ENCODE measurements at regions not wholly inside any gene's neighbourhood (a gene's known extent, or its start where the extent isn't known, plus 50 kb on each side); places are given as distances from the start of the nearest gene placed in this dataset.

DNA sequence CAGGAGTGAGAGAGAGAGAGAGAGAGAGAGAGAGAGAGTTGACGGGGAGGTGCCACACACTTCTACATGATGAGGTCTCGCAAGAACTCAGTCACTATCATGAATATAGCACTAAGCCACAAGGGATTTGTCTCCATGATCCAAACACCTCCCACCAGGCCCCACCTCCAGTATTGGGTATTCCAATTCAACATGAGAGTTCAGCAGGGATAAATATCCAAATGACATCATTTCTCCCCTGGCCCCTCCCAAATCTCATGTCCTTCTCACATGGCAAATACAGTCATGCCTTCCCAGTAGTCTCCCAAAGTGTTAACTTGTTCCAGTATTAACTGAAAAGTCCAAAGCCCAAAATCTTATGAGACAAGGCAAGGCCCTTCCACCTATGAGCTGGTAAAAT is 330.7 kb downstream of the CDH26 start:
- DNase-seq: no peak

DNA sequence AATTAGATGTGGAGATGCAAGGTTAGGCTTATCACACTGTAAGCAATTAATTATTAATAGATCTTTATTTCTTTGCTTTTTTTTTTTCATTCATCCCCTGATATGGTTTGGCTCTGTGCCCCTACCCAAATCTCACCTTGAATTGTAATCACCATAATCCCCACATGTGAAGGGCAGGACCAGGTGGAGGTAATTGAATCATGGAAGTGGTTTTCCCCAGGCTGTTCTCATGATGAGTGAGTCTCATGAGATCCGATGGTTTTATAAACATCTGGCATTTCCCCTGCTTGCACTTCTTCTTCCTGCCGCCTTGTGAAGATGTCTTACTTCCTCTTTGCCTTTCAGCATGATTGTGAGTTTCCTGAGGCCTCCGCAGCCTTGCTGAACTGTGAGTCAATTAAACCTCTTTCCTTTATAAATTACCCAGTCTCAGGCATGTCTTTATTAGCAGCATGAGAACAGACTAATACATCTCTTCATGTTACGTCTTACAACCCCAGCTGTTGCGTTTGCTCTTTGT is 333.8 kb downstream of the CDH26 start:
- no peak for DNase-seq

DNA sequence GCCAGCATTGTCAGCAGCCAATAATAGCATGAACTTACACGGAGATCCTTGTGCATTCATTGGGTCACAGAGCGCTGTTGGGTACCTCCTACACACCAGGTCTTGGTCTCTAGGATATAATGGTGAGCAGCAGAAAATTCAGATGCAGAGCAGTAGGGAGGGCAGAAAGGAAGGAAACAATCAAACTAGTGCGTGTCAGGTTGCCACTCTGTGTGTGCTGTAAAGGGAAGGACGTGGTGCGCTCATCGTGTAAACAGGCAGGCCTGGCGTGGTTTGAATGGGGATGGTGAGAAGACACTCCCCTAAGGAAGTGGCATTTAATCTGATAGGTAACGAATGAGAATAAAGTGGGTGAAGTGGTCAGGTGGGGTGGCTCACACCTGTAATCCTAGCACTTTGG is 336.4 kb downstream of the CDH26 start:
- DNase-seq: no peak

DNA sequence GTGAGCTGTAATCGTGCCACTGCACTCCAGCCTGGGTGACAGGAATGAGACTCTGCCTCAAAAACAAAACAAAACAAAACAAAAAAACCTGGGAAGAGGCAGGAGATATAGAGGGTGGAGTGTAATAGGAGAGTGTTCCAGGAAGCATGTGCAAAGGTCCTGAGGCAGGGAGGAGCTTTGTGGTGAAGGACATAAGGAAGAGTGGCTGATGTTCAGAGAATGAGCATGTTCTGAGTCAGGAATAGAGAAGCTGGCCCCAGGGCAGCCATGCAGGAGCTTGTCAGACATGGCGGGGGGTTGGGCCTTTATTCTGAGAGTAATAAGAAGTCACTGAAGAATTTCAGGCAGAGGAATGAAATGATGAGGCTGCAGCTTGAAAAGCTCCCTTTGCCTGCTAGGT is 337.0 kb downstream of the CDH26 start:
- no peak for DNase-seq

DNA sequence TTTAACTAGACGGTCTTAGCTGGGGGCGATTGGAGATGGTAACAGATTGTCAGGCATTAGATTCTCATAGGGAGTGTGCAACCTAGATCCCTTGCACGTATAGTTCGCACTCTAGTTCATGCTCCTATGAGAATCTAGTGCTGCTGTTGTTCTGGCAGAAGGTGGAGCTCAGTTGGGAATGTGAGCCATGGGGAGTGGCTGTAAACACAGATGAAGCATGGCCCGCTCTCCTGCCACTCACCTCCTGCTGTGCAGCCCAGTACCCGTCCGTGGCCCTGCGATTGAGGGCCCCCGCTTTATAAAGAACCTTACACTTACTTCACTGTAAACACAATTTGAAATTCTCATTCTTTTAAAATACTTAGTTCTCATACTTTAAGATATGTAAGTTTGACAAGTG is 339.4 kb downstream of the CDH26 start:
- DNase-seq: no peak

DNA sequence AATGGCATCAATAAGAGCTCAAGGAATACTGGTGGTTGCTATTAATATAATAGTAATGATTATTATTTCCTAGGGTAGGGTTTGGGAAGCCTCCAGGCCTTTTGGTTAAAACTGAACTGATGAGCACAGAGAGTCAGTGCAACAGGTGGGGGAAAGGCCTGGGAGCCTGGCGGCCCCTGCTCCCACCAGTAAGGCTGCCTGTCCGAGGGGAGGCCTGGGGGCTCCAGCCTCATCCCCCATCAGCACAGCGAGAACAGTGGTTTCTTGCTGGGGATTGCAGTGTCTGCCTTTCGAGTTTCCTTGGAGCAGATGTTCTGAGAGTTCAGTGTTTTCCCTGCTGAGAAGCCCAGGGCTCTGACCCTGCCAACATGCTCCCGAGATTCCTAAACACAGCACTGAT is 340.4 kb downstream of the CDH26 start:
- DNase-seq: no peak

DNA sequence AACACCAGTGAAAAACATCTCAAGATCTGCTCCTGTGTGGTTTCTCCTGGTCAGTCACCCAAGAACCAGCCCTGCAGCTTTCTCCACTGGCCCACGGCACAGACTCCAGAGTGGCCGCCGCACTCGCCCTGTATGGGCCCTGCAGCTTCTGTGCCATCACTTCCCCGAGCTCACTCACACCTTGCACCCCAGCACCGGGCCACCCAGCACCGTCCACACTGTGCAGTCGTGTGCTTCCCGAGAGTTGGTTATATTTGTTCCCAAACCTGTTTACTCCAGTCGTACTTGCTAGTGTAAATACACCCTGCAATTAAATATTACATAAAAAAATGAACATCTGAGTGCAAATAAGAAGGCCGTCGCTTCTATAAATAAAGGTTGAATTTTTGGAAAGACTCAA is 341.7 kb downstream of the CDH26 start:
- DNase-seq: no peak

DNA sequence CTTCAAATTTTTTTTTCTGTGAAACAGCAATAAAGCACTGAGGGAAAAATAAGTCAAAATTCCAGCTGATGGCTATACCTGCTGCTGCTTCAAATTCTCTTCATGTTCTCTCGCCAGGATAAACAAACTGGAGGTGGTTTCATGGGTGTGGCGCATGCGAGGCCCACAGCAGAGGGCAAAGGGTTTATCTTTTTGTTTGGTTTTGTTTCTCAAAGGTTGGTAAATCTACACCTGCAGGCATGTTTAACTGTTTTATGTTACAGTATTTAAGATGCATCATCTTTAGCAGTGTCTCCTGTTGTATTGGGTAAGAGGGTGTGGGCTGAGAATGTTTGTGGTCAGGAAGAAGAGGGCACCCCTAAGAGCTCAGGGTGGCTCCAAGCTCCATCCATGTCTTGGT is 342.2 kb downstream of the CDH26 start:
- DNase-seq: no peak

DNA sequence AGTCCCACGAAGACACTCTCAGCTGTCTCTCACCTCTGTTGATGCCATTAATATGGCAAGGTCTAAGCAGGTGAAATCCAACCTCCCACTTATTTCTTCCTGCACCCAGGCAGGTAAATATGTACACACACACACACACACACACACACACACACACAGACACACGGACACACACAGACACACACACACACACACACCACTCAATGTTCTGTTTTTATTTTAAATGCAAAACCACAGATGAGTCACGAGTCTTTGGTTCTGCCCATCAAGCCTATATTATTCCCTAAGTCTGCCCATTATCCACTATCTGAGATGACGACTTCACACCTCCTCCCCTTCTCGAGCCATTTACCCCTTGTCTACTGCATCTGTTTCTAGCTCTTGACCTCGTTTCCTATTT is 344.7 kb downstream of the CDH26 start:
- no peak for DNase-seq

DNA sequence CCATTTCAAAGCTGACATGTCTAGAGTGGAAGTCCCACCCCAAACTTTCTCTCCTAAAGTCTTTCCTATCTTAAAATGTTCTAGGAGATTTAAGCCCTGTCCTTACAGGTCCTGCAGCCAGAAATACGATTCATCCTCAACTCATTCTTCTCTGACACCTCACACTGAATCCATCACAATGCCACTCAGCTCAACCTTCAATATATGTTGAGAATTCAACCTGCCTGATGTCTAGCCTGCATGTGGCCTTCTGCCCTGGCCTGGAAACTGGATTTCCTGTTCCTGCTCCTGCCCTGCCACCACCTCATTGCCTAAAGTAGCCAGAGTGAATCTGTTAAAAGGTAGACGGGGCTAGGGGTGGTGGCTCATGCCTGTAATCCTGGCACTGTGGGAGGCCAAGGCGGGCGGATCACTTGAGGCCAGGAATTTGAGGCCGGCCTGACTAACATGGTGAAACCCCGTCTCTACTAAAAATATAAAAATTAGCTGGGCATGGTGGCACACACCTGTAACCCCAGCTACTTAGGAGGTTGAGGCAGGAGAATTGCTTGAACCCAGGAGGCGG is 345.9 kb downstream of the CDH26 start:
- DNase-seq: no peak

DNA sequence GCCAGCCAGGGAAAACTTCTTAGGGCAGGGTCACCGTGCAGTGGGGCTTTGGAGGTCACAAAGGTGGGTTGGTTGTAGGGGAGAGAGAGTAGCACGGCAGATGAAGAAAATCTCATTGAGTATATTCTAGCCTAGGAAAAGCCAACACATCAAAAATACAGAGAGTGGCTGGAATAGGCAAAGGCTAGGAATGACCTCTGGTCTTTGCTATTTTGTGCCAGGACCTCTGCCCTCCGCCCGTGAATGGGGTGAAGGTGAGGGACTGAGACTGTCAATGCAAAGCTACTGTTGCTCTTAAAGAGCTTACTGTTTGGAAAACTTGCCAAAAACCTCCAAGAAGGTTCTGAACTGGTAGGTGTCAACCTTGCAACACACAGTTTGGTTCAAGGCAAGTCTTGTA is 346.7 kb downstream of the CDH26 start:
- DNase-seq: no peak

DNA sequence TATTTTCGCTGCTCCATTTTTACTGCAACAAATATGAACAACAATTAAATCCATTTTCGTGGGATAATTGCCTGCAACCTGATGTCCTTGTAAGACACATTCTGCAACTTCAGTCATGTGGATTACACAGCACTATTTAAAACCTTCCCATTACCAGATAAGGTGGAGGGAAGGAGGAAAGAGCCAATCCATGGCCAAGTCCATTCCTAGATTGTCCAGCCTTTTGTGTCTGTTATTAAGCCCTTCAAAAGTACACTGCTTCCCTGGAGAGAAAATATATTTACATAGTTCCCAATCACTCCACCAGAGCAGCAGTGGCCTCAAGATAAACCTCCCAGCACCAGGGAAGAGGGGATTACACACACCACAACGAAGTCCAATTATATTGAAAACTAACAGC is 347.9 kb downstream of the CDH26 start:
- no peak for DNase-seq

DNA sequence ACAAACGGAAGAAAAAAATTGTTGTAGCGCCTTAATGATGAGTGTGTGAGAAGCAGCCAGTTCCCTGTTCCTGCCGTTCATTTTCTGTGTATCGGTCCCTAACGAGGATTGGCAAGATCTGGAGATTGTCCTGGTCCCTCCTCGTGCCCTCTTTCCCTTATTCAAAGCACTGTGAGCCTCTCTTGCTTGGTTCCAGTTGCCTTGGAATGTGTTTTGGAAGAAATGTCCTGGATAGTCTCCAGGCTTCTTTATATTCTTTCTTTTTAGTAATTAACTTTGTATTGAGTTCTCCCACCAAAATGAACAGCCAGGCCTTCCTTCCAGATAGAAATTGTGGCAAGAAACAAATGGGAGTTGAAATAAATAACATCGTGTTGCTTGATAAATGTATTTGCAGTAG is 348.3 kb downstream of the CDH26 start:
- no peak for DNase-seq

DNA sequence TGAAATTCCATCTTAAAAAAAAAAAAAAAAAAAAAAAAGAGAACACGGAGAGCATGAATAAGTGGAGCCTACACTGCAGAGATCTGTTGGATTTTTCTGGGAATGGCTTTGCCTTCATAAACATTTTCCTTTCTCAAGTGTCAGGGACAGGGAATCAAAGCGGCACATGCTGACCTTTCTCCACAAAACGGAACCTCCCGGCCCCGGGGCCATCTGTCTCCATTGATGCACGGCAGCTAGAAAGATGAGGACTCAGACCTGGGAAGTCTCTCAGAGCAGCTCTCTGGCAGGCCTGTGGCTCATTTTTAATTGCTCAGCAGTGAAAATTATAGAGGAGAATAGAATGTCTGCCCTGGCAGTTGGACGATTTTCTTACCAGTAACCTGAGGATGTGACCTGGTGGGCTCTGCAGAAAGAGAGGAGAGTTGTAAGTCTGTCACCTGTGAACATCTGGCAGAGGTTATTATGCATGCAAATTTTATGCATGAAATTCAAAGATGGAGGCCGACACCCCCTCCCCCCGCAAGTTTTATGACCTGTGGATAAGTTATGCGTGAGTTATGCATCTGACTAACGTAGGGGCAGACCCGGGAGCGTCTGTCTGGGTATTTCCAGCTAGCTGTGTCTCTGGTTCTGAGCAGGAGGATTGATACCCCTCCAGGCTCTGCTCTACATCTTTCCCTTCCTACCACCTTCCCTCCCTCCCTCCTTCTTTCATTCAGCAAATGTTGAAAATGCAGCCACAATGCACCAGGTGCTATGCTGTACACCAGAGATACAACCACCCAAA is 352.5 kb downstream of the CDH26 start:
- DNase-seq: no peak

DNA sequence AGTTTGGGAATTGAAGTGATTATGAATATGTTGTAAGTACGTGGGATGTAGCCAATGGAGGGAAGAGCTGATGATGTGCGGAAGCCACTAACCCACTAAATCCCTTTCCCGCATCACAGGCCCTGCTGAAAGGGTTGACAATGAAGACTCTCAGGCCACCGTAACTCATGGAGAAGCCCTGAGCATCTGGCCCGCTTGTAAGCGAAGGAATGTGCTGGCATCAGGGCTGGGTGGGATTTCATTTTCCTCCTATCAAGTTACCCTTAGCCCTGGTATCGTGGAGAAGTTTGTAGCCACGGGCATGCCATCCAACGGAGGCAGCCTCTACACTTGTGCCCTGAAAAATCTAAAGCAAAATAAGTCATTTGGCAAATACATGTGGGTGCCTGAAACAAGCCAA is 355.0 kb downstream of the CDH26 start:
- no peak for DNase-seq

DNA sequence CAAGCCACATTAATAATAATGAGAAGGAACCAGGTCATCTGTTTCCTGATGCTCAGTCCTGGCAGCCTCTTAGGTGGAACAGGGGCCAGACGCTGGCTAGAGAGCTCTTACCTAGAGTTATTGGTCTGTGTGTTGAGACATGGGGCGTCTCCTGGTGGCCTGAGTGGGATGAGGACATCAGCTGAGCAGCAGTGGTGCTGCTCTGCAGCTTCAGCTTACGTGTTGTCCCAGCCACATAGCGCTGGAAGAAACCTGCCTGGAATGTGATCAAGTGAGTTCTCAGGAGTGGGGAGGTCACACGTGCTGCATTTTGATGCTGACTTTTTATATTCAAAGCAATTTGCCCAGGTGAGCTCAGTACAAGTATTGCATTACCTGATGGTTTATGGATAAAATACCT is 355.4 kb downstream of the CDH26 start:
- no peak for DNase-seq

DNA sequence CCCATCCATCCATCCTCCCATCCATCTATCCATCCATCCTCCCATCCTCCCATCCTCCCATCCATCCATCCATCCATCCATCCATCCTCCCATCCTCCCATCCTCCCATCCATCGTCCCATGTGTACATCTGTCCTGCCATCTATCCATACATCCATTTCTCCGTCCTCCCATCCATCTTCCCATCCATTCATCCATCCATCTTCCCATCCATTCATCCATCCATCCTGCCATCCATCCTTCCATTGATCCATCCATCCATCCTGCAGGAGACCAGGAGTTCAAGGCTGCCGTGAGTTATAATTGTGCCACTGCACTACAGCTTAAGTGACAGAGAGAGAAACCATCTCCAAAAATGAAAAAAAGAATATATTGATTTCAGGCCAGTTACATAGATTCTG is 356.5 kb downstream of the CDH26 start:
- no peak for DNase-seq

DNA sequence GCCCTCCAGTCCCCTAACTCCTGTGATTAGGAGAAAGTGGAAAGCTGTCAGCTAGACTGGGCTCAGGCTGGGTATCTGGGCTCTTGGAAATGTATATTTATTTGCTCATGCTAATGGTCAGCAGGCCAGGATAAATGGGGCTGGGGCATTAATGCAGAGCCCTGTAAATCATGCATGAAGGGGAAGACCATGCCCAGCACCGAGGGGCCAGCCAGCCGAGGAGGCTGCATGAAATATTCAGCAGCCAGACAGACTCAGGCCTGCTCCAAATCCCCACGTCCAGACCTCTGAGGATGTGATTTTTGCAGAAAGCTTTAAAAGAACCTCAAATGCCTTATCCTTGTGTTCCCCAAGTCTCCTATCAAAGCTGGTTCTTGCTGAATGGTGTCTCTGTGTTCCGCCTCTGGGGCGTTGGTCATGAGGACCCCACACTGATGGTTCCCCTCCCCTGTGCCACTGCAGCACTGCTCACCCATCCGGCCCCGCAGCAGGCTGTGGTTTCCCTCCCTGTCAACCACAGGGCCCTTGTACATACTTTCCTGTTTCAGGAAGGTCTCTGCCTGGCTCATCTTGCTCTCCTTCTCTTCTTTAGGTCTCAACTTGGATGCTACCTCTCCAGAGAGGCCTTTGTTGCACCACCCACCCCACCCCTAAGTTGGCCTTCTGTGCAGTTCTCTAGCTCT is 358.4 kb downstream of the CDH26 start:
- DNase-seq: no peak

DNA sequence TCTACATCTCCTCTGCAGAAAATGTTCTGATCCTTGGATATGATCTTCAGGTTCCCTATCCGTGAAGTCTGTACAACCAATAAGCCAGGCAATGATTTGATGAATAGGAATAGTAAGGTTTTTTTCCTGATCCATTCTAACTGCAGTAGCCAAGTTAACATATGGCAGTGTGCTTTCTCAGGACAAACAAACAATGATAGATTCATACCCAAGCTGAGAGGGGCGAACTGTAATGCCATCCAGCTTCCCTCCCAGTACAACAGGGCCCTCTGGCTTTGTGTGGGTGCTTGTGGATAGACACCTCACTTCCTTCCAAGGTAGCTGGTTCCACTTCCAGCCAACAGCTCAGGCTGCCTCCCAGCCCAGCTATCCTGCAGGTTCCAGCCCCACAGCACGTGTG is 359.2 kb downstream of the CDH26 start:
- no peak for DNase-seq

DNA sequence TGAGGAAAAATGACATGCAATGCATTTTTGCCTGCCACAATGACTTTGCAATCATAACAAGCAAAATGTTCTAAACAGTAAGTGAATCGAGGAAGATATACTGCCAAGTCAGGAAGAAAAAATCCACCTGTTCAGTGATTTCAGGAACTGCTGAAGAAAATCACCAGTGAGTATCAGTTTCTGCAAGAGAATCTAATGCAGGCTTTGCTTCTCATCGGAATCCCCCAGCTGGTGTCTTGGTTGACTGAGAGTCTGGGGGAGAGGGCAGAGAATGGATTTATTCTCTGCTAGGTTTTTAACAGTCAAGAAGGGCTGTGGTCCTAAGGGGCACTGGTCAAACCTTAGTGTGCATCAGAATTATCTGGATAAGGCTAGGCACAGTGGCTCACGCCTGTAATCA is 363.4 kb downstream of the CDH26 start:
- DNase-seq: no peak

DNA sequence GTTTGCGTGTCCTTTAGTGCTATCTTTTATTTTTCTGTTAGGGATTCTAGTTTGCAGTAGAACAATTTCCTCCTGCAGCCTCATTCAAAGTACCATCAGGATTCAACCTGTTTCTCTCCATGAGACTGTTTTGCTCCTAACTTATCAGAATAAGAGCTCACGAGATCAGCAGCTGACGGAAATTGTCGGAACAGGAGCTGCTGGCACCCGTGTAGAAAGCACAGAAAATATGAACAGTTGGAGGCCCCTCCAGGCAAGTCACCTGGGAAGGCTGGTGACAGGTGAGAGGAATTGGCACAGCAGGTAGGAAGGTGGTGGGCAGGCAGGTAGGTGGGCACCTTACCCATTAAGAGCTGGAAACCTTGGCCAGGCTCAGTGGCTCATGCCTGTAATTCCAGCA is 368.6 kb downstream of the CDH26 start:
- DNase-seq: no peak

DNA sequence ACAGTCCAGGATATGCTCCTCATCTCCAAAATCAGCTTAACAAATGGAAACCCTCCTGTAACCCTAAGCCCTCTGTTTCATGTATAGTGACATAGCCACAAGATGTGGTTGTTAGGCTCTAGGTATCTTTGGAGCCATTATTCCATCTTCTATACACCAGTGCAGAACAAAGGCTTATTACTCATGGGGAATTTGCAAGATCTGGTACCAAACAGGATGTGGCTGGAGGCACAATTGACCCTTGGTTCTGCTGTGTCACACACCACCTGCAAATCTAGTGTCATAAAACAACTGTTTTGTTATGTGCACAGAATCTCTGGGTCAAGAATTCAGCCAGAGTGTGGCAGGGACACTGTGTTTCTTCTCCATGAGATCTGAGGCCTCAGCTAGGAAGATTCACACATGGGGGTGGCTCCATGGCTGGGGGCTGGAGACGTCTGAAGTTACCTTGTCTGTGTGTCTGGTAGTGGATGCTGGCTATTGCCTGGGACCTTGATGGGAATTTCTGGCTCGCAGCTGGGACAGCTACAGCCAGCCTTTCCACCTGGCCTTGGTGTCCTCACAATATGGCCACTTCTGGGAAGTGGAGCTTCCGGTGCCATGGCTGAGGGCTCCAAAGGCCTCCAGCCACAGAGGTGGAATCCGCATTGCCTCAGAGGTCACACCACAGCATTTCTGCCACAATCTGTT is 369.9 kb downstream of the CDH26 start:
- no peak for DNase-seq

DNA sequence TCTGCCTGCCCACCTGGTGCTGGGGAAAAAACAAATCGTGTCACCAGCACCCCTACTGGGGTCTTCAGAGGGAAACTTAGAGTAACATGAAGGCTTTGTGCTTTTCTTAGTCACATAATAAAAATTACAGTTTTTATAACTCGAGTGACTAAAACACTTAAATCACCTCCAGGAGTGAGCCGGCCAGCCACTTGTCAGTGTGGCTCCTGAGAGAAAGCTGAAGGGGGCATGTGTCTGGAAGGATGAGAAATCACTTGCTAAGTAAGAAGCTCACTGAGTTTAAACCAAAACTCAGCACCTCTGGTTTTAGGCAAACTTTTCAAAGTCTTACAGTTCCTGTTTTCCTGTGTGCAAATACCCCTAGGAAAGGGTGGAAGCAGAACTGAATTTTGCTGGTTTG is 372.2 kb downstream of the CDH26 start:
- DNase-seq: no peak

All from effector CD4-positive, alpha-beta T cell (primary cell).